ENCODE measurements at regions not wholly inside any gene's neighbourhood (a gene's known extent, or its start where the extent isn't known, plus 50 kb on each side); places are given as distances from the start of the nearest gene placed in this dataset.

DNA sequence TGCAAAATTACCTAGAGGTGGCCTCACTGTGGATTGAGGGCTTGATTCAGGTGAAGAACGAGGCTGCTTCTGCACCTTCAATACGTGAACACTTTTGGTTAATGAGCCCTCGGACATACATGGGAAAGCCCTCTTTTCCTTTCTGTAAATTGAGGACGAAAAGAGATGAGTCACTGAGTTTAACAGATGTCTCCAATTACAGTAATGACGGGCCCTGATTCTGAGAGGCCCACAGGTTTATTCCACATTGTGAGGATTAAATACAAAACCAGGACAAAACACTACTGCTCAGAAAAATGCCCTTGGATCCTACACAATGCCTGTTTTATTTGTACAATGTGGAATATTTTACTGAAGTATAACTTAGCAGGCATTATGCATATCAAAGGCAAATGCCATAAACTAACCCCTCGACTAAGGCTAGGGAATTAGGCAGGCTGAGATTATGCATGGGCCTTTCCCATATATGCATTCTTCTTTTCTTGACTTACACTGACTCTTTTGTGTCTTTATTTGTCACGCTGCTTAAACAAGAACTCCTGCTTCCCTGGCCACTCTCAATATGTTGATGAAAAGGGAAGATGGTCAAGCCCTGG is 819.9 kb downstream of the OLFM4 start:
- WGBS, 2 donors: 47 to 62% methylated on average over 7 of the region's 7 CpGs
- Histone ChIP-seq H3K4me3 (no peak overlapping the region), H3K27me3 (no peaks in the 10 kb centered on the region), H3K4me1 (no peaks in the 10 kb centered on the region), H3K36me3 (no peaks in the 10 kb centered on the region), H3K9me3 (no peaks in the 10 kb centered on the region), H3K27ac (no peak overlapping the region)
- intact Hi-C loops (cut with DNase I): no loop called here
- no peak for DNase-seq
- TF ChIP-seq CTCF (IDR thresholded peaks at IDR 0.05) (no peak), POLR2A (IDR thresholded peaks at IDR 0.05) (no peak)

DNA sequence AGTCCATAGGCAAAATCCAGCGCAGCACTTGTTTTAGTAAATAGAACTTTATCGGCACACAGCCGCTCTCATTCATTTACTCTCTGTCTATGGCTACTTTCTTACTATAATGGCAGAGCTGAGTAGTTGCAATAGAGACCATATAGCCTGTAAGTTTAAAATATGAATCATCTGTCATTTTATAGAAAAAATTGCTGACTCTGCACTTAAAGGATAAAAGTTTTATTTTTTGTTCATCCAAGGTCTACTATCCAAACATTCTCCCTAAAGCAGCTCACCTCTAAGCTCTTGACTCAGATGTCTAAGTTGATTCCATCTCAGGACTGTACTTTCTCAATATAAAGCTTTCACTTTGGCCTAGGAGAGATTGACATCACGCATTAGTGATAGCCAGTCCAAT is 825.7 kb downstream of the OLFM4 start:
- intact Hi-C loops (cut with DNase I): no loop called here
- Histone ChIP-seq H3K27ac (no peak overlapping the region), H3K27me3 (no peaks in the 10 kb centered on the region), H3K9me3 (no peaks in the 10 kb centered on the region), H3K36me3 (no peaks in the 10 kb centered on the region), H3K4me3 (no peak overlapping the region), H3K4me1 (no peaks in the 10 kb centered on the region)
- DNase-seq: no peak
- TF ChIP-seq POLR2A (IDR thresholded peaks at IDR 0.05) (no peak), CTCF (IDR thresholded peaks at IDR 0.05) (no peak)
- WGBS, 2 donors: 91 to 94% methylated on average over 4 of the region's 4 CpGs

DNA sequence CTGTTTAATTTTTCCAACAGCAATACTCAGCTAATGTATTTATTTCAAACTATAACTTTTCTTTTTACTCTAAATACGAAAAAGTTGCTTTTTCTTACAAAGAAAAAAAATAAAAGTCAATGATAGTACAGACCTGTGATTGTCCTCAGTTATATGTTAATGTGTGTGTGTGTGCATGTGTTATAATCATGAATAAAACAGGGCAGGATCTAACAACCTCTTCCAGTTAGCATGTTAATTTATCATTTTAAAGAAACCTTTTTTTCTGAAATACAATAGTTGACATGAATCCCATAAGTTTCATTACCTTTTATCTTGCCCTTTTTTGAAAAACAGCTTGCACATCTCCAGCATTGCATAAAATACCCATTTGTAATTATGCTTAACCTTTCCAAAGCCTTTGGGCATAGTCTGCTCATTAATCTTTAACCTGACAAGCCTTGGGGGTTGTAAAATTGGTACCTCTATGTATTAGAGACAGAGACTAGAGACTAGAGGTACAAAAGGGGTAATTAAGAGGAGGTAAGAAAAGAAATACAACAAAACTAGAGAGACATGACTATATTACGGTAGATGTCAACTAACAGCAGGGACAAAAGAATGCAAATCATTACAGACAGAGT is 828.1 kb downstream of the OLFM4 start:
- no peak overlapping the region for H3K27ac ChIP-seq
- intact Hi-C loops (cut with DNase I): no loop called here
- 39 to 44% methylated on average over 2 of the region's 2 CpGs for WGBS, 2 donors

DNA sequence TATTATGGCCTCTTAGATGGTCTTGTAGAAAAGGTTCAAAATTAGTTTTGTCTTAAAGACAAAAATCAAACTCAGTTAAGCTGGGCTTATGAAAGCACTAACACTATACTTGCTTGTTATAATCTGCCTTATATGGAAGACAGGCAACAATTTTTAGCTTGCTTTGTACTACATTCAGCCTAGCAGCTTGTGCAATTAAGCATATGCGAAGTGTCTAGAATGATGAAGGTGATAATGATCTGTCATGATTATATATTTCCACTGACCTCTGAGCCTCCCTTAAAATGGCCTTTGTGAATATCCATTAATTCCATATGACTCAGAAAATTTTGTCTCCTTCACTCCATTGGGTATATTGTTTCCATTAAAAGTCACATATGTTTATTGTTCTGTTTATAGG is 834.9 kb downstream of the OLFM4 start:
- no peak overlapping the region for H3K4me3 ChIP-seq
- H3K27ac ChIP-seq: no peak overlapping the region
- intact Hi-C loops (cut with DNase I): no loop called here
- H3K9me3 ChIP-seq: no peaks in the 10 kb centered on the region
- 82 to 91% methylated on average over 1 of the region's 1 CpG for WGBS, 2 donors
- no peaks in the 10 kb centered on the region for H3K4me1 ChIP-seq
- DNase-seq: no peak
- TF ChIP-seq CTCF (IDR thresholded peaks at IDR 0.05): no peak
- no peak for TF ChIP-seq POLR2A (IDR thresholded peaks at IDR 0.05)
- H3K36me3 ChIP-seq: no peaks in the 10 kb centered on the region
- H3K27me3 ChIP-seq: no peaks in the 10 kb centered on the region

More for the DNA sequence above, 828.1 kb downstream of the OLFM4 start:
- DNase-seq: no peak
- no peaks in the 10 kb centered on the region for H3K4me1 ChIP-seq
- TF ChIP-seq POLR2A (IDR thresholded peaks at IDR 0.05) (no peak), CTCF (IDR thresholded peaks at IDR 0.05) (no peak)
- no peaks in the 10 kb centered on the region for H3K27me3 ChIP-seq
- no peaks in the 10 kb centered on the region for H3K36me3 ChIP-seq
- no peaks in the 10 kb centered on the region for H3K9me3 ChIP-seq
- H3K4me3 ChIP-seq: no peak overlapping the region

DNA sequence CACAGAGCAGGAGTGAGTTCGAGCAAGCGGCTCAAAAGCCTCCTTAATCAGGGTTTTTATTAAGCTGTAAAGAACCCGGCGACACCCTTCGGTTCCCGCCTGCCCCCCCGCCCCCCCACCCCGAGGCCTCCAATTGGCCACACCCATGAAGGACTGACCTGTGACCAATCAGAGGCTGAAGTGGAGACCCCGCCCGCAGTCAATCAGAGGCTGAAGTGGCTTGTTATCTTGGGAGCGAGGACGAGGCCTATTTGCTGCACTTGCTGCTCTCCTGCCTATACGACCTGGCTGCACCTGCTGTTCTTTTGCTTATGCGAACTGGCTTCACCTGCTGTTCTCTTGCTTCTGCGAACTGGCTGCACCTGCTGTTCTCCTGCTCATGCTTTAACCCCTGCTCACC is 844.9 kb downstream of the OLFM4 start:
- H3K4me3 ChIP-seq: no peak overlapping the region
- DNase-seq: no peak
- H3K36me3 ChIP-seq: no peaks in the 10 kb centered on the region
- 79 to 80% methylated on average over 12 to 13 of the region's 15 CpGs for WGBS, 2 donors
- no peak for TF ChIP-seq CTCF (IDR thresholded peaks at IDR 0.05)
- no peak for TF ChIP-seq POLR2A (IDR thresholded peaks at IDR 0.05)
- no peak overlapping the region for H3K27ac ChIP-seq
- H3K4me1 ChIP-seq: no peaks in the 10 kb centered on the region
- H3K9me3 ChIP-seq: no peaks in the 10 kb centered on the region
- H3K27me3 ChIP-seq: no peaks in the 10 kb centered on the region
- intact Hi-C loops (cut with DNase I): no loop called here

Measured in esophagus squamous epithelium (tissue), 5 donors.